CD4-positive, alpha-beta T cell treated with Interleukin-2 at 100 ng/mL for 4 hours (primary cell): ENCODE measurements at regions not wholly inside any gene's neighbourhood (a gene's known extent, or its start where the extent isn't known, plus 50 kb on each side); places are given as distances from the start of the nearest gene placed in this dataset.

Source experiments
- DNase-seq: peaks from one replicate; pipeline ENCODE4 v3.0.0-alpha.2; 2020; ENCODE audit warnings: low spot score

- DNase-seq: no peak
Observed at GRCh38 chr2:163541943-163542342, 193.9 kb downstream of the FIGN start.

GRCh38 chr2:163541495-163541894, 194.3 kb downstream of the FIGN start:
- no peak for DNase-seq

- DNase-seq: no peak
Observed at GRCh38 chr2:163528640-163529217, 207.1 kb downstream of the FIGN start.

GRCh38 chr2:163527381-163527780, 208.4 kb downstream of the FIGN start:
- no peak for DNase-seq

GRCh38 chr2:163518762-163519161, 217.0 kb downstream of the FIGN start:
- no peak for DNase-seq

- DNase-seq: no peak
Observed at GRCh38 chr2:163515836-163516235, 220.0 kb downstream of the FIGN start.

- no peak for DNase-seq
Observed at GRCh38 chr2:163505281-163505680, 230.5 kb downstream of the FIGN start.

GRCh38 chr2:163493359-163494298, 242.2 kb downstream of the FIGN start:
- no peak for DNase-seq

GRCh38 chr2:163491850-163492249, 244.0 kb downstream of the FIGN start:
- no peak for DNase-seq

GRCh38 chr2:163490281-163490680, 245.5 kb downstream of the FIGN start:
- no peak for DNase-seq

GRCh38 chr2:163481515-163481914, 254.3 kb downstream of the FIGN start:
- no peak for DNase-seq

GRCh38 chr2:163479599-163479998, 256.2 kb downstream of the FIGN start:
- no peak for DNase-seq

- no peak for DNase-seq
Observed at GRCh38 chr2:163475815-163476214, 260.0 kb downstream of the FIGN start.

GRCh38 chr2:163474889-163475288, 260.9 kb downstream of the FIGN start:
- no peak for DNase-seq

GRCh38 chr2:163474319-163474744, 261.5 kb downstream of the FIGN start:
- DNase-seq: no peak

GRCh38 chr2:163471947-163472346, 263.9 kb downstream of the FIGN start:
- DNase-seq: no peak

- DNase-seq: no peak
Observed at GRCh38 chr2:163469561-163469962, 266.2 kb downstream of the FIGN start.

- DNase-seq: no peak
Observed at GRCh38 chr2:163467251-163467630, 268.6 kb downstream of the FIGN start.

GRCh38 chr2:163466331-163467250, 269.2 kb downstream of the FIGN start:
- no peak for DNase-seq

GRCh38 chr2:163465440-163465839, 270.4 kb downstream of the FIGN start:
- no peak for DNase-seq

- DNase-seq: no peak
Observed at GRCh38 chr2:163463411-163463810, 272.4 kb downstream of the FIGN start.

- no peak for DNase-seq
Observed at GRCh38 chr2:163462993-163463392, 272.8 kb downstream of the FIGN start.
